HG03432 (cell line): ENCODE measurements at regions not wholly inside any gene's neighbourhood (a gene's known extent, or its start where the extent isn't known, plus 50 kb on each side); places are given as distances from the start of the nearest gene placed in this dataset.
"Not testable (repeated sequence)": the region's sequence is repeated elsewhere in the genome, so short reads cannot be mapped to it uniquely, and the experiment has no call there.

Experiments
- ATAC-seq: cut with Tn5 transposase; IDR thresholded peaks from one replicate; pipeline ENCODE4 v1.9.1; 2021; ENCODE audit warnings: mild to moderate bottlenecking, moderate library complexity; ENCODE audit not compliant: unreplicated experiment

- no peak for ATAC-seq
Measured at GRCh38 chr5:19104948-19105347, 883.1 kb downstream of the CDH18 start.

- no peak for ATAC-seq
Measured at GRCh38 chr5:19122923-19123322, 865.1 kb downstream of the CDH18 start.

GRCh38 chr5:19125956-19126713 is 861.9 kb downstream of the CDH18 start:
- ATAC-seq = no peak

- no peak for ATAC-seq
Measured at GRCh38 chr5:19140276-19140675, 847.7 kb downstream of the CDH18 start.

GRCh38 chr5:19141937-19142524 is 846.0 kb downstream of the CDH18 start:
- ATAC-seq = not testable (repeated sequence)

GRCh38 chr5:19142713-19143414 is 845.1 kb downstream of the CDH18 start:
- ATAC-seq = not testable (repeated sequence)

GRCh38 chr5:19143935-19144334 is 844.1 kb downstream of the CDH18 start:
- ATAC-seq = no peak

- ATAC-seq = no peak
Measured at GRCh38 chr5:19169426-19169825, 818.6 kb downstream of the CDH18 start.

DNA sequence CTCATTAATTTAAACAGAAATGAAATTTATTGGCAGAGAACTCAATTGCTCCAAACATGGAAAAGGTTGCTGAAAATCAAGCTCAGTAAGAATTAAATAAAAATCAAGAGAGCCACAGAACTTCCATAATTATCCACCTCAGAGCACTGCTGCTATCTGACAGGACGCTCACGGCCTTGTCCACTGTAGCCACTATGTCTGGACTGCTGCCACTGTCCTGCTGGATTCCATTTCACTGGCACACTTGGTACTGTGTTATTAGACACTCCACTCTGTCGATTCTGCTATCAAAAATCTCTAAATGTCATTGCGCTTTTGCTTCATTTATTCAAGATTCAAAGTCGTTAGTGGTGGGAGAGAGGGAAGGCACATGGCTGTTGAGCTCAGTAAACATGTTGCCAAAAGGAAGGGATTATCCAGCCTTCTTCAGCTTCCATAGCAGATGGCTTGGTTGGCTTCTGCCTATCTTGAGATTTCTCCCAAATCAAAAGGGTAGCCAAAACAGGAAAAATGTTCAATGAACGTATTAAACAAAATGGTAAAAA is 815.0 kb downstream of the CDH18 start:
- no peak for ATAC-seq

- no peak for ATAC-seq
Measured at GRCh38 chr5:19175776-19176570, 812.0 kb downstream of the CDH18 start.

DNA sequence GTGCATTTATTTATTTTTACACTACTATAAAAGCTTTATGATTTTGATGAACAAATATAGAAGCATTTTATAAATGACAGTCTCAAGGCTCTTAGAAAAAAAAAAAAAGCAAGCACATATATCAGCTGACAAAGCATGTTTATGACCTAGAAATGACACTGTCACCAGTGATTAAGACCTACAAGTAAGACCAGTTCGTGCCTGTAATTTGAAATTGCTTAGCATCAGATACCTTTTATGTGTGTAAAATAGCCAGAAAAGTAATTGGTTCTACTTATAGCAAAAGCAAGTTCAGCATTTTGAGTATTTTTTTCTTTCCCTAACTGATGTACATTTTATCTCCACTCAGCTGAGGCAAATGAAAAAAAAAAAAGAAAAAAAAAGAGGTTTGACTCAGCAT is 808.4 kb downstream of the CDH18 start:
- ATAC-seq = no peak

GRCh38 chr5:19189176-19189575 is 798.8 kb downstream of the CDH18 start:
- no peak for ATAC-seq

DNA sequence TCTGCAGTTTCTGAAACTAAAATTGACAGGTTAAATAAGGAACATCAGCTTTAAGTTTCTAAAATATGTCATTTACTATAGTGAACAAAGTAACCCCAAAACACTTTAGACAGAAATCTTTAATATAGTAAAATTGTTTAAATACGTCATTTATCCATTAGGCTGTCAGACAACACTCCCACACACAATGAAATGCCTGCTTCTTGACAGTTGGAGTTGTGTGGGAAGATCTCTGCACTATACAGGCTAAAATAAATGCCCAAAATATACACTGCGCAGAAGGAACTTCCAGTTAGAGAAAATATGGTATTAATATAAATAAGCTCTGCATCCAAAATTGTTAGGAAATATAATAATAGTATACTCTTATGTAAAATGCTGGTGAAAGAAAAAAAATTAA is 794.4 kb downstream of the CDH18 start:
- no peak for ATAC-seq

DNA sequence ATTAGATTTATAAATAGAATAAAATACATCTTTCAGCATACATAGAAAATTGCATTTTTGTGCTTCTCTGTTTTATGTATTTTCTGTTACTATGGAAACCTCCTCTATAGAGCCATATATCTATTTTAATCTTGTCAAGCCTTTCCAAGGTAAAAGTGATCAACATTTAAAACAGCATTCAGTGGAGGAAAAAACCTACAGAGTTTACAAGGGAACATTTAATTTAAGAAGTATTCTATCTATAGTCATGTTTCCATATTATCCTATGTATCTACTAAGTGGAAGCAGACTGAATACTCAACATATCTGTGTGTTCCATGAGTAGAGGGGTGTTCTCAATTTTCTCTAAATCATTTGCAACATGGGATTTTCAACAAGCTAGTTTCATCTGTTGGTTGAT is 791.4 kb downstream of the CDH18 start:
- ATAC-seq = no peak

- no peak for ATAC-seq
Measured at GRCh38 chr5:19200251-19200650, 787.7 kb downstream of the CDH18 start.

- ATAC-seq = no peak
Measured at GRCh38 chr5:19208397-19208796, 779.6 kb downstream of the CDH18 start.

DNA sequence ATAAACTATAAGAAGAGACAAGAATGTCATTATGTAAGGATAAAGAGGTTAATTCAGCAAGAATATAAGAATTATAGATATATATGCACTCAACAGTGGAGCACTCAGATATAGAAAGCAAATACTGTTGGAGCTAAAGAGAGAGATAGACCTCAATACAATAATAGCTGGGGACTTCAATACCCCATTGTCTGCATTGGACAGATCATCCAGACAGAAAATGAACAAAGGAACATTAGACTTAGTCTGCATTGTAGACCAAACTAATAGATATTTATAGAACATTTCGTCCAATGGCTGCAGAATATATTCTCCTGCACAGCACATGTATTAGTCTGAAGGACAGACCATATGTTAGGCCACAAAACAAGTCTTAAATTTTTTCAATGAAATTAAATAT is 777.1 kb downstream of the CDH18 start:
- ATAC-seq = no peak

GRCh38 chr5:19229179-19229835 is 758.7 kb downstream of the CDH18 start:
- no peak for ATAC-seq

- ATAC-seq = no peak
Measured at GRCh38 chr5:19233573-19233972, 754.4 kb downstream of the CDH18 start.

GRCh38 chr5:19235101-19235584 is 752.9 kb downstream of the CDH18 start:
- ATAC-seq = no peak
